RWPE2 (cell line): ENCODE measurements at regions not wholly inside any gene's neighbourhood (a gene's known extent, or its start where the extent isn't known, plus 50 kb on each side); places are given as distances from the start of the nearest gene placed in this dataset.

Experiments
- ATAC-seq: fragments of 200-7000 bp; cut with Tn5 transposase; 3 replicates; pipeline ENCODE4 v1.9.1; 2021; ENCODE audit warnings: low read depth
- DNase-seq: peaks from one replicate; pipeline ENCODE4 v3.0.0-alpha.2; 2020; ENCODE audit warnings: low spot score
- H3K27ac ChIP-seq: fragments of 450-650 bp; 2 replicates; pipeline ENCODE4 v1.5.1; 2017; ENCODE audit warnings: mild to moderate bottlenecking; ENCODE audit not compliant: poor library complexity, severe bottlenecking
- H3K27me3 ChIP-seq: fragments of 250-450 bp; sonication (Bioruptor Pico); 2 replicates; pipeline ENCODE4 v1.5.1; 2021; ENCODE audit warnings: mild to moderate bottlenecking, moderate library complexity; ENCODE audit not compliant: insufficient read depth, poor library complexity, severe bottlenecking
- H3K36me3 ChIP-seq: fragments of 250-450 bp; sonication (Bioruptor Pico); 2 replicates; pipeline ENCODE4 v1.5.1; 2020; ENCODE audit warnings: low read depth, mild to moderate bottlenecking, moderate library complexity
- H3K4me1 ChIP-seq: fragments of 250-450 bp; sonication (Bioruptor Pico); 2 replicates; pipeline ENCODE4 v1.5.1; 2021; ENCODE audit warnings: mild to moderate bottlenecking, moderate library complexity; ENCODE audit not compliant: insufficient read depth, poor library complexity, severe bottlenecking
- H3K4me3 ChIP-seq: fragments of 250-450 bp; sonication (Bioruptor Pico); 2 replicates; pipeline ENCODE4 v1.5.1; 2021; ENCODE audit warnings: mild to moderate bottlenecking, moderate library complexity; ENCODE audit not compliant: severe bottlenecking
- H3K9me3 ChIP-seq: fragments of 250-450 bp; sonication (Bioruptor Pico); 2 replicates; pipeline ENCODE4 v1.5.1; 2021; ENCODE audit warnings: mild to moderate bottlenecking, moderate library complexity; ENCODE audit not compliant: severe bottlenecking
- TF ChIP-seq, protein P1 (sequence below): fragments of 450-650 bp; IDR thresholded peaks from one replicate; pipeline ENCODE4 v1.5.1; 2017; ENCODE audit warnings: mild to moderate bottlenecking, moderate library complexity; ENCODE audit not compliant: poor library complexity, severe bottlenecking

DNA sequence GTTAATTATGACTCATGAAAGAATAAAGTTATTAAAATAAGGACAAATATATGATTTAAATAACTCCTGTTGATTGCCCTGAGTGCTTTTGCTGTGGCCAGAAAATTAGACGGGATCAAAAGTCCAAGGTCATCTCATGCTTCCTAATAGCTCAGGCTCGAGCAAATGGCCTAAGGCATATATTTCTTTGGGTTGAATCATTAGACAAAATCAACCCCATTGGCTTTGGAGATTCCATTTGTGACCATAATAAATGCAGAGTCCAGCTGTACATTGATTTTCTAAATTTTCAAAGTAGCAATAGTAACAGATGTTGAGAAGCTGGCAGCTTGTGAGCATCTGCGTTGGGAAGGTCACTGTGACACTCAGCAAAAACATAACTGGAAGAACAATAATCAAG lies 464.5 kb upstream of the TGFBR2 start:
- no peak overlapping the region for H3K4me3 ChIP-seq
- no peak for DNase-seq
- no peak overlapping the region for H3K27ac ChIP-seq
- H3K27me3 ChIP-seq = no peaks in the 10 kb centered on the region
- H3K4me1 ChIP-seq = no peaks in the 10 kb centered on the region
- no peak for ATAC-seq
- no peaks in the 10 kb centered on the region for H3K9me3 ChIP-seq
- TF ChIP-seq, protein P1, sequence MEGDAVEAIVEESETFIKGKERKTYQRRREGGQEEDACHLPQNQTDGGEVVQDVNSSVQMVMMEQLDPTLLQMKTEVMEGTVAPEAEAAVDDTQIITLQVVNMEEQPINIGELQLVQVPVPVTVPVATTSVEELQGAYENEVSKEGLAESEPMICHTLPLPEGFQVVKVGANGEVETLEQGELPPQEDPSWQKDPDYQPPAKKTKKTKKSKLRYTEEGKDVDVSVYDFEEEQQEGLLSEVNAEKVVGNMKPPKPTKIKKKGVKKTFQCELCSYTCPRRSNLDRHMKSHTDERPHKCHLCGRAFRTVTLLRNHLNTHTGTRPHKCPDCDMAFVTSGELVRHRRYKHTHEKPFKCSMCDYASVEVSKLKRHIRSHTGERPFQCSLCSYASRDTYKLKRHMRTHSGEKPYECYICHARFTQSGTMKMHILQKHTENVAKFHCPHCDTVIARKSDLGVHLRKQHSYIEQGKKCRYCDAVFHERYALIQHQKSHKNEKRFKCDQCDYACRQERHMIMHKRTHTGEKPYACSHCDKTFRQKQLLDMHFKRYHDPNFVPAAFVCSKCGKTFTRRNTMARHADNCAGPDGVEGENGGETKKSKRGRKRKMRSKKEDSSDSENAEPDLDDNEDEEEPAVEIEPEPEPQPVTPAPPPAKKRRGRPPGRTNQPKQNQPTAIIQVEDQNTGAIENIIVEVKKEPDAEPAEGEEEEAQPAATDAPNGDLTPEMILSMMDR = no peak
- no peaks in the 10 kb centered on the region for H3K36me3 ChIP-seq

DNA sequence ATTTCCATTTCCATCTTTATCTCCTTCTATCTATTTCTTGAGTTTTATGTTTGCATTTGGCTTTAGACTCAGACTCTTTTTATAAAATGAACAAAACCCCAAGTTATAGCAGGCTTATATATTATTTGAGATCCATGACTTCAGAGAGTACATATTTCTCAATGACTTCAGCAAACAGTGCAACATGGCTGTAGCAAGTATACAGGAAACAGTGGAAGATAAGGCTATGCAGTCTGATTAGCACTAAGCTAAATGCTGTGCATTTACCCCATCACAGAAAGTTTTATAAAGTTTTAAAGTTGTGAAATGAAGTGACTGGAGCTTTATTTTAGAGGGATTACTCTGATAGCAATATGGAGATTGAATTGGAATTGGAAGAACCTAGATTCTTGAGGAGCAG lies 463.5 kb upstream of the TGFBR2 start:
- TF ChIP-seq, protein P1 = no peak

DNA sequence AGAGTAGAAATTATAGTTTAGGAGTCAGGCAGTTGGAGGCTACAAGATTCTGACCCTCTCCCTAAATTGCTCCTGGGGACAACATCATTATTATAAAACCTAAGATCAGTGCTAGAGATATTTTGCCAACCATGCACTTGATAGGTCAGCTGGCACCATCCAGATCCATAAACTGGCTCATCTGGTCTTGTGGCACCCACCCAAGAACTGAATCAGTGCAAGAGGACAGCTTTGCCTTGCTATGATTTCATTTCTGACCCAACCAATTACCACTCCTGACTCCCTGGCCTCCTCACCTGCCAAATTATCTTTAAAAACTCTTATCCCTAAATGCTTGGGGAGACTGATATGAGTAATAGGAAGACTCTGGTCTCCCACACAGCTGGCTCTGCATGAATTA lies 461.1 kb upstream of the TGFBR2 start:
- TF ChIP-seq, protein P1 = no peak
- DNase-seq (no peak), ATAC-seq (no peak)
- Histone ChIP-seq H3K27ac (no peak overlapping the region), H3K27me3 (no peaks in the 10 kb centered on the region), H3K4me1 (no peaks in the 10 kb centered on the region), H3K36me3 (no peaks in the 10 kb centered on the region), H3K9me3 (no peaks in the 10 kb centered on the region), H3K4me3 (no peak overlapping the region)

More for the DNA sequence above, 463.5 kb upstream of the TGFBR2 start:
- Histone ChIP-seq H3K27me3 (no peaks in the 10 kb centered on the region), H3K9me3 (no peaks in the 10 kb centered on the region), H3K27ac (no peak overlapping the region), H3K4me3 (no peak overlapping the region), H3K36me3 (no peaks in the 10 kb centered on the region), H3K4me1 (no peaks in the 10 kb centered on the region)
- no peak for DNase-seq
- no peak for ATAC-seq

DNA sequence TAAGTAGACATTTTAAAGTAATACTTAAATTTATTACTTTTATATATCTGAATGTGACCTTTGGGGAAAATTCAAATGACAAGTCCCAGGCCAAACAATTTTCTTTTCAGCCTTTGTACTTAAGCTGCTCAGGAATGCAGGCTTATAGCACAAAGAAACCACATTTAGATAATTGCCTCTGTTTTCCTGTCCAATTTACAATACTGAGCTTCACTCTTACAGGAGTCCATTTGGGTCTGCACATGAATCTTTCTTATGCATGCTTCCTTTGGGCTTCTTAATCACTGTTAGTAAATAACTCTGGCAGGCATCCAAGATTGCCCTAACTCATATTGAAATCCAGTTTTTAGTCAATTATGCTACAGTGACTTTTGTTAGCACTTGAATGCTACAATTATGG lies 459.4 kb upstream of the TGFBR2 start:
- no peak for ATAC-seq

DNA sequence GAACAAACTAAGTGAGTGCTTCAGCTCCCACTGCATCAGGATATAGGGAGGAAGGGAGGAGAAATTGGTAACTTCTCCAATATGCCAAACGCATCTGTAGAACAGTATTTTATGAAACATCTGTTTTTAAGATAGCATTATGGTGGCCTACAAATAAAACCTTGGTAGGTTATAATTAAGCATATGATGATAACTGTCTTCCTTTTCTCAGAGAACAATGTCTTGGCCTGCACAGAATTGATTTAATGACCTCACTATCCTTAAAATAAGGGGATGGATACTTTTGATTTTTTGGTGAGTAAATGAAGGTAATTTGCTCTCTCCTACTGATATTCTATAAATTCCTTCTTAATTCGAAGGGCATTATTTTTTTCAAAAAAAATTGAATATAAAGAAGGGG lies 451.5 kb upstream of the TGFBR2 start:
- no peaks in the 10 kb centered on the region for H3K36me3 ChIP-seq
- no peak for ATAC-seq
- H3K4me1 ChIP-seq = no peaks in the 10 kb centered on the region
- no peaks in the 10 kb centered on the region for H3K27me3 ChIP-seq
- H3K9me3 ChIP-seq = no peaks in the 10 kb centered on the region
- H3K27ac ChIP-seq = no peak overlapping the region
- DNase-seq = no peak
- H3K4me3 ChIP-seq = no peak overlapping the region
- TF ChIP-seq, protein P1 = no peak

More for the DNA sequence above, 459.4 kb upstream of the TGFBR2 start:
- Histone ChIP-seq H3K9me3 (no peaks in the 10 kb centered on the region), H3K27ac (no peak overlapping the region), H3K4me3 (no peak overlapping the region), H3K4me1 (no peaks in the 10 kb centered on the region), H3K36me3 (no peaks in the 10 kb centered on the region), H3K27me3 (no peaks in the 10 kb centered on the region)
- TF ChIP-seq, protein P1 = no peak
- no peak for DNase-seq
